ENCODE measurements at regions not wholly inside any gene's neighbourhood (a gene's known extent, or its start where the extent isn't known, plus 50 kb on each side); places are given as distances from the start of the nearest gene placed in this dataset.

DNA sequence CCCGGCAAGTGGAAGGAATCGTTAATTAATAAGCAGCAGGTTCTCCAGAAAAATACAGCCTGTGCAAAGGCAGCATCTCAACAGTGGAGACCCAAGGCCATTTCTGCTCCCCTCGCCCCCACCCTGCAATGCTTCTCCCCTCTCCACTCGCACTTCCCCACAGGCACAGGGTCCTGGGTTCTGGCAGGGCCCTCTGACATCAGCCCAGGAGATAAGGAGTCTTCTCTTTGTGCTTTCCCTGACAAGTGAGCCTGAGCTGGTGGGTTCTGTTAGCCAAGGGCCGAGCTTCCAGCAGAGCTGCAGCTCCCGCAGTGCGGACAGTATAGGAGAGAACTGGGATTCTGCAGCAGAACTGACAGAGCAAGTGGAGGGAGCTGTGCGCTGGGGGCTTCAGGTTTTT lies 257.5 kb downstream of the NSG2 start:
- no peak for TF ChIP-seq CTCF (IDR thresholded peaks at IDR 0.05; ENCODE audit: control insufficient read depth, insufficient read depth, low read depth, low read length, missing control alignments)
- no peak overlapping the region for H3K4me3 ChIP-seq (ENCODE audit: control insufficient read depth, low read depth, low read length)
- DNase-seq (ENCODE audit: low read depth): no peak

DNA sequence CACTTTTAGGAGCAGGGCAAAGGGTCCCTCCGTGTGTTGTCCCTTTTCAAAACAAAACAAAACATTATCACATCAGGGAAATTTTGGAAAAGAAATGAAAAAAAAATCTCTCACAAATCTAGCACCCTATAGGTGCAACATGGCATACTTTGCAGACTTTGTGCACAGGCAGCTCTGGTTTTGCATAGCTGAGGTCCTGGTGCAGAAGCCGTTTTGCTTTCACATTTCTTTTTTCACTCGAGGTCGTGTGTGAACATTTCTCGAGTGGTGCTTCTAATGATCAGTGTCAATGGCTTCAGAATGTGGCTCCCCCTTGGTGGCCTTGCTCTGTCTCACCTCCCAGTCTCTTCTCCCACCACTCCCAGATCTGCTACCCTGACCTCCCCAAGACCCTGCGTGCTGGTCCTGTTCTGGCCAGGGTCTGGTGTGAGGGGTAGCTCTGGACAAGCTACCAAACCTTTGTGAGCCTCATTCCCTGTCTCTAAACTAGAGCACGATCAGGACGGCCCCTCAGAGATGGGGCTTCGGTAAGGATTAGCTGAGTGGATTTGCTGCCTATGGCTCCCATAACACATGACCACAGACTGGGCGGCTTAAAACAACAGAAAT lies 258.0 kb downstream of the NSG2 start:
- H3K4me3 ChIP-seq (ENCODE audit: control insufficient read depth, low read depth, low read length): no peak overlapping the region
- no peak for TF ChIP-seq CTCF (IDR thresholded peaks at IDR 0.05; ENCODE audit: control insufficient read depth, insufficient read depth, low read depth, low read length, missing control alignments)
- no peak for DNase-seq (ENCODE audit: low read depth)

DNA sequence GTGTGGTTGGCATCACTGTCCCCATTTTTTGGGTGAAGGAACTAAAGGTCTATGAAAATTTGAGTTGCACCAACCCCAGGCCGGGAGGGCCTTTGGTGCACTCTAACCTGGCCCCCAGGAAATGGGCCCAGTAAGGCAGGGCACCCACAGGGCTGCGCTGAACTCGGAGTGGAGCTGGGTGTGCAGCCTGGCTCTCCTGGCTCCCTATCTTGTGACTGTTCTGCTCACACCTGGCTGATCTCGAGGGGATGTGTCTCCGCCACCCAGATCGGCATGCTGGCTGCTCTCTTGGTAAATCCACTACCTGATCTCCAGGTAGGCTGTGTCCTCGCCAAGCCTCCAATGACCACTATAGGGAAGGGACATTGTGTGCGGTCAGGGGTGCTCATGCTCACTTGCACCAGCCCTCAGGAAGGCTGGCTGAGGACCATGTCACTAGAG lies 259.8 kb downstream of the NSG2 start:
- no peak for DNase-seq (ENCODE audit: low read depth)
- H3K4me3 ChIP-seq (ENCODE audit: control insufficient read depth, low read depth, low read length): no peak overlapping the region
- no peak for TF ChIP-seq CTCF (IDR thresholded peaks at IDR 0.05; ENCODE audit: control insufficient read depth, insufficient read depth, low read depth, low read length, missing control alignments)

DNA sequence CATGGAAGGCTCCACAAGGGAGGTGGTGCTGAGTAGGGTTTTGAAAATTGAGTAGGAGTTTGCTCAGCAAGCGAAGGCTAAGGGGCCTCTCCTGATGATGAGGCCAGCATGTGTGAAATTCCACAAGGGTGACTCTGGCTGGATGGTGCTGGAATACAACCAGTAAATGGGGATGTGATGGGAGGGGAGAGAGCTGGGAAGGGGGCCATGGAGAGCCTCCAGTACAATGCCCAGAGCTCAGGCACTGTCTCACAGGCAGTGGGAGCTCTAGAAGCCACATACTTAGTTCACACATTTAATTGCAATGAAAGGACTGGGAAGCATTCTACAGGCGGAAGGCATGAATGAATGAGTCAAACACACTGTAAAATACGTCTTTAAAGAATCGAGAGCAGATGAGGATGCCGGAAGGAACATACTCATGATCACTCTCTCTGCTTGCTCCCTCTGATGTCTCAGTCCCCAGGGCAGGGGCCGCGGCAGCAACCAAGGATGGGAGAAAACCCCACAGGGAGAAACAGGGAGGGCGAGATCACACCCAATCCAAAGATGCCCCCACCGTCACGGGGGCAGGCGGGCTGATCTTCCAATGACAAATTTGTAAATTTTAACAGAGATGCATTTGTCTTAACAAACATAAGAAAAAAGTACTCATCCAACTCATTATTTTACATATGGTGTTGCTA lies 261.0 kb downstream of the NSG2 start:
- H3K4me3 ChIP-seq (ENCODE audit: control insufficient read depth, low read depth, low read length): no peak overlapping the region
- DNase-seq (ENCODE audit: low read depth): no peak
- TF ChIP-seq CTCF (IDR thresholded peaks at IDR 0.05; ENCODE audit: control insufficient read depth, insufficient read depth, low read depth, low read length, missing control alignments): no peak

DNA sequence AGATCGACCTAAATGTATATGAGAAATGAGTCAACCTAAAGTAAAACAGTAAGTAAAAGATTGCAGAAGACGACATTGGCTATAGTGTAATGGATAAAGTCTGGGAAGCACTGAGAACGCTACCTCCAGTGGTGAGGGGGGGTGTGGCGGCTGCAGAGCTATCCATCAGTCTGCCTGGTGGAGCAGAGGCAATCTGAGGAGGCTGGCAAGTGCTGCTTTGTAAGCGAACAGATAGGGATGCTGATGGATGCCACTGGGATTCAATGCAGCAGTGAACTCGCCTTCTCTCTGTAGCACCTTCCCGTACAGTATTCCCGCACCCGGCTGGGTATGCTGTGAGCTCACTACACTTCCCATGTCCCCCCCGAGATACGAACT lies 261.5 kb downstream of the NSG2 start:
- H3K4me3 ChIP-seq (ENCODE audit: control insufficient read depth, low read depth, low read length): no peak overlapping the region
- no peak for TF ChIP-seq CTCF (IDR thresholded peaks at IDR 0.05; ENCODE audit: control insufficient read depth, insufficient read depth, low read depth, low read length, missing control alignments)
- no peak for DNase-seq (ENCODE audit: low read depth)

DNA sequence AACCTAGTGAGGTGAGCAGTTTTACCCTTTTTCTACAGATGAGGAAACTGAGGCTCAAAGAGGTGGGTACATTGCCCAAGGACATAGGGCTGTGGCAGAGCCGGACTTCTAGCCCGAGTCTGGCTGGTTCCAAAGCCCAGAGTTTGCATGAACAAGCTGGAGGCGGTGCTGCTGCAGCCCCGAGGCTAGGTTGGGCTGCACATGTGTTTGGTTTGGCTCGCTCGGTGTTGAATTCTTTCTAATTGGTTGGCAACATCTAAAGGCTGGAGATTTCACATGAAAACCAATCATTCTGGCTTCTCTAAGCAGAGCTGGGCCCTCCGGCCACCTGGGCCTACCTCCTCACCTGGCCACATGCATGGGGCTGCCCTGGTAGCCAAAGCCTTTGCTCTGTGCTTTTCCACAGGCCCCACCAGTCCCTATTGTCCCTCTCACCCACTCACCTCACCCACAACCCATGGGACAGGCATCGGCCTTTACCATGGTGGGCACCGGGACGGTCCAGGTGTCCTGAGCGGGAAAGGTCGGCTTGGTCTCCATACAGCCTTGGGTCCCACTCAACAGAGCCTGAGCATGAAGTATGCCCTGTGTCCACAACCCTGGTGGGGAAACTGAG lies 262.3 kb downstream of the NSG2 start:
- no peak for TF ChIP-seq CTCF (IDR thresholded peaks at IDR 0.05; ENCODE audit: control insufficient read depth, insufficient read depth, low read depth, low read length, missing control alignments)

More for the DNA sequence above, 262.3 kb downstream of the NSG2 start:
- DNase-seq (ENCODE audit: low read depth): no peak
- H3K4me3 ChIP-seq (ENCODE audit: control insufficient read depth, low read depth, low read length): no peak overlapping the region

Measured in AG09309 (cell line).